ENCODE measurements at regions not wholly inside any gene's neighbourhood (a gene's known extent, or its start where the extent isn't known, plus 50 kb on each side); places are given as distances from the start of the nearest gene placed in this dataset.

DNA sequence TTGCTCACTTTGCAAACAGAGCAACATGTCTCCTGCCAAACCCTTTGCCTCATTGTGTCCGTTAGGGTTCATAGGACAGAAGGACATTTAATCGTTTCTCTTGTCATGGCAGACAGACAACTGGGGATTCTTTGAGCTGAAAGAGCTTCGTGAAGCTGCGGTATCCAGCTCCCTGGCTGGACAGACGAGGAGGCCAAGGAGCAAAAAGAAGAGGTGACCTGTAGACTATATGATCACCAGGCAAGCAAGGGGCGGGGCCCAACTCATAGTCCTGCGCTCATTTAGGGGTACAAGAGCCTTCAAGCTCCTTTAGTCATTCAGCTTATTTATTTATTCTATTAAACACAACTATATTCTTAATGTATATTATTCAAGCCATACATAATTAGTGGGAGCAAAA lies 66.8 kb upstream of the VRK1 start:
- no peak overlapping the region for H3K27ac ChIP-seq (ENCODE audit: low read length)
- no peaks in the 10 kb centered on the region for H3K79me2 ChIP-seq (ENCODE audit: low read length)
- H3K27me3 ChIP-seq (ENCODE audit: low read length) = peaks cover 78% of the 10 kb centered on the region
- H3K9me3 ChIP-seq (ENCODE audit: low read length) = no peaks in the 10 kb centered on the region
- ChIA-PET POLR2A (ENCODE audit: unreplicated experiment) (no interaction called here), CTCF (no interaction called here)
- H3K4me3 ChIP-seq (ENCODE audit: low read length) = no peak overlapping the region
- H3K36me3 ChIP-seq (ENCODE audit: low read depth, low read length) = no peaks in the 10 kb centered on the region
- no peak overlapping the region for H2AFZ ChIP-seq (ENCODE audit: low read length)
- no peak overlapping the region for H3K9ac ChIP-seq (ENCODE audit: low read length)
- no peak for TF ChIP-seq EZH2 (IDR thresholded peaks at IDR 0.05; ENCODE audit: low read length, unreplicated experiment)
- intact Hi-C loops (cut with micrococcal nuclease) = no loop called here
- no peak for DNase-seq
- ATAC-seq = no peak
- no peaks in the 10 kb centered on the region for H3K4me1 ChIP-seq (ENCODE audit: insufficient read depth, low read length)
- H3K4me2 ChIP-seq (ENCODE audit: low read length) = no peak overlapping the region
- no TSS peak for BruUV-seq (replicated peaks)
- H3F3A ChIP-seq (ENCODE audit: low read length, unreplicated experiment) = no peaks in the 10 kb centered on the region
- H4K20me1 ChIP-seq (ENCODE audit: low read length) = no peaks in the 10 kb centered on the region
- H3K9me2 ChIP-seq (replicated peaks; ENCODE audit: low read length) = no peaks in the 10 kb centered on the region

DNA sequence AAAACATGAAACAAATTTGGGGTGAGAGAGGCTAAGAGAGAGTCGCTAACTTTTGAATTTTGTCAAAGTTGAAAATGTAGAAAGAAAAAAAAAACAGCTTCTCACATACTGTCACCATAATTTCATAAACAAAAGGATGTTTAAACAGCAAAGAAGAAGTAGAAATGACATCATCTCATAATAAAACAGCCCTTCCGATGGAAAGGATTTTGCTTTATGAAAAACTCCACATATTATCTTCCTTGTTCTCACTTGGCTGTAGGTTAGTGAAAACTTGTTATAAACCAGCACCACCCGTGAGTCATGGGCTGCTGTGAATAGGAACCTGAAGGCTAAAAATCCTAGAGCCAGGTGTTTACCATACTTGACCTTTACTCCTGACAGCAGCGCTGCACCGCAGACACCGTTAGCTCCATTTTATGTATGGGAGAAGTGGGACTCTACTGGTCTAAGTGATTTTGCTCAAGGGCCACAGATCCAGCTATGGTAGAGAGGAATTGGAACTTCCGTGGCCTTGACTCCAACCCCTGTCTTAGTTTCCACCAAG lies 63.0 kb upstream of the VRK1 start:
- Histone ChIP-seq H3K4me2 (ENCODE audit: low read length) (no peak overlapping the region), H3K27ac (ENCODE audit: low read length) (no peak overlapping the region), H4K20me1 (ENCODE audit: low read length) (no peaks in the 10 kb centered on the region), H2AFZ (ENCODE audit: low read length) (no peak overlapping the region), H3K27me3 (ENCODE audit: low read length) (peaks cover 100% of the 10 kb centered on the region), H3K9me3 (ENCODE audit: low read length) (no peaks in the 10 kb centered on the region), H3K9ac (ENCODE audit: low read length) (no peak overlapping the region), H3K4me1 (ENCODE audit: insufficient read depth, low read length) (no peaks in the 10 kb centered on the region), H3F3A (ENCODE audit: low read length, unreplicated experiment) (no peaks in the 10 kb centered on the region), H3K9me2 (replicated peaks; ENCODE audit: low read length) (no peaks in the 10 kb centered on the region), H3K36me3 (ENCODE audit: low read depth, low read length) (no peaks in the 10 kb centered on the region), H3K4me3 (ENCODE audit: low read length) (no peak overlapping the region), H3K79me2 (ENCODE audit: low read length) (no peaks in the 10 kb centered on the region)
- no TSS peak for BruUV-seq (replicated peaks)
- ATAC-seq (peak; percentile 40; the same call in 1 of the 2 replicates), DNase-seq (no peak)
- ChIA-PET CTCF (no interaction called here), POLR2A (ENCODE audit: unreplicated experiment) (no interaction called here)
- intact Hi-C loops (cut with micrococcal nuclease) = no loop called here
- TF ChIP-seq EZH2phosphoT487 (IDR thresholded peaks at IDR 0.05; ENCODE audit: borderline replicate concordance, low read length) (no peak), EZH2 (IDR thresholded peaks at IDR 0.05; ENCODE audit: low read length, unreplicated experiment) (no peak)
- TF ChIP-seq, protein P1, sequence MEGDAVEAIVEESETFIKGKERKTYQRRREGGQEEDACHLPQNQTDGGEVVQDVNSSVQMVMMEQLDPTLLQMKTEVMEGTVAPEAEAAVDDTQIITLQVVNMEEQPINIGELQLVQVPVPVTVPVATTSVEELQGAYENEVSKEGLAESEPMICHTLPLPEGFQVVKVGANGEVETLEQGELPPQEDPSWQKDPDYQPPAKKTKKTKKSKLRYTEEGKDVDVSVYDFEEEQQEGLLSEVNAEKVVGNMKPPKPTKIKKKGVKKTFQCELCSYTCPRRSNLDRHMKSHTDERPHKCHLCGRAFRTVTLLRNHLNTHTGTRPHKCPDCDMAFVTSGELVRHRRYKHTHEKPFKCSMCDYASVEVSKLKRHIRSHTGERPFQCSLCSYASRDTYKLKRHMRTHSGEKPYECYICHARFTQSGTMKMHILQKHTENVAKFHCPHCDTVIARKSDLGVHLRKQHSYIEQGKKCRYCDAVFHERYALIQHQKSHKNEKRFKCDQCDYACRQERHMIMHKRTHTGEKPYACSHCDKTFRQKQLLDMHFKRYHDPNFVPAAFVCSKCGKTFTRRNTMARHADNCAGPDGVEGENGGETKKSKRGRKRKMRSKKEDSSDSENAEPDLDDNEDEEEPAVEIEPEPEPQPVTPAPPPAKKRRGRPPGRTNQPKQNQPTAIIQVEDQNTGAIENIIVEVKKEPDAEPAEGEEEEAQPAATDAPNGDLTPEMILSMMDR (conservative IDR thresholded peaks at IDR 0.05; ENCODE audit: low read depth, low read length) = no peak

DNA sequence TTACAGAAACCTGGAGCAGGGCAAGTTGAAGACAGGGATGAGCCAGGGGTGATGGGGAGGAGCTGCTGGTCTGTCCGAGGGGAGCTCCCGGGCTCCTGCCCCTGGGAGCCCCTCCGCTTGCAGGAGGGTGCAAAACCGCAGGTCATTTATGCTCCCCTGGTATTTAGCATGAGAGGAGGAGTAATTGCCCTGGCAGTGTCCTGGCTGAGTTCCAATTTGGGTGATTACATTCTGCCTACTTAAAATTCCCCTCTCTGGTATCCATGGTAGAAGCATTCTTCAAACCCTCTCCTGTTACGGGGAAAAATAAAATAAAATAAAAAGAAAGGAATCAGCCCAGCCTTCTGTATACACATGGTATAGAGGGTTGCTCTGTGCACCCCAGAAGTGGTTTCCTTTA lies 61.7 kb upstream of the VRK1 start:
- intact Hi-C loops (cut with micrococcal nuclease) = no loop called here
- no peaks in the 10 kb centered on the region for H3K9me3 ChIP-seq (ENCODE audit: low read length)
- no peak overlapping the region for H3K9ac ChIP-seq (ENCODE audit: low read length)
- H3K27ac ChIP-seq (ENCODE audit: low read length) = no peak overlapping the region
- H3K4me3 ChIP-seq (ENCODE audit: low read length) = no peak overlapping the region
- CTCF ChIA-PET = no interaction called here
- no peak overlapping the region for H2AFZ ChIP-seq (ENCODE audit: low read length)
- H3K4me2 ChIP-seq (ENCODE audit: low read length) = no peak overlapping the region
- H3K79me2 ChIP-seq (ENCODE audit: low read length) = no peaks in the 10 kb centered on the region
- DNase-seq = no peak
- no peaks in the 10 kb centered on the region for H3K36me3 ChIP-seq (ENCODE audit: low read depth, low read length)
- no peaks in the 10 kb centered on the region for H4K20me1 ChIP-seq (ENCODE audit: low read length)
- no peaks in the 10 kb centered on the region for H3K9me2 ChIP-seq (replicated peaks; ENCODE audit: low read length)
- no TSS peak for BruUV-seq (replicated peaks)
- TF ChIP-seq, protein P1 (conservative IDR thresholded peaks at IDR 0.05; ENCODE audit: low read depth, low read length) = no peak
- no peak for TF ChIP-seq EZH2phosphoT487 (IDR thresholded peaks at IDR 0.05; ENCODE audit: borderline replicate concordance, low read length)
- no peak for TF ChIP-seq EZH2 (IDR thresholded peaks at IDR 0.05; ENCODE audit: low read length, unreplicated experiment)
- no peaks in the 10 kb centered on the region for H3K4me1 ChIP-seq (ENCODE audit: insufficient read depth, low read length)
- no peak for ATAC-seq
- H3F3A ChIP-seq (ENCODE audit: low read length, unreplicated experiment) = no peaks in the 10 kb centered on the region
- POLR2A ChIA-PET (ENCODE audit: unreplicated experiment) = no interaction called here
- H3K27me3 ChIP-seq (ENCODE audit: low read length) = peaks cover 98% of the 10 kb centered on the region

All from PC-3 (cell line).